Smooth muscle cell (in vitro differentiated cells): ENCODE measurements at regions not wholly inside any gene's neighbourhood (a gene's known extent, or its start where the extent isn't known, plus 50 kb on each side); places are given as distances from the start of the nearest gene placed in this dataset.

Experiments used
- DNase-seq: peaks from one replicate; lab custom pipeline; 2025; ENCODE audit not compliant: unreplicated experiment; lab: John Stamatoyannopoulos, UW
- H2AFZ ChIP-seq: fragments of 200-600 bp; sonication (generic); 2 replicates; pipeline ENCODE4 v1.6.0; 2016; ENCODE audit warnings: antibody characterized with exemption, low read depth, mild to moderate bottlenecking
- H3F3A ChIP-seq: fragments of 200-600 bp; sonication (generic); 2 replicates; pipeline ENCODE4 v1.6.0; 2017; ENCODE audit warnings: antibody characterized with exemption, low read depth
- H3K27ac ChIP-seq: fragments of 200-600 bp; sonication (generic); 2 replicates; pipeline ENCODE4 v1.5.1; 2016; ENCODE audit warnings: low read depth, mild to moderate bottlenecking
- H3K27me3 ChIP-seq: fragments of 200-600 bp; sonication (generic); 2 replicates; pipeline ENCODE4 v1.6.1; 2016; ENCODE audit warnings: low read depth, mild to moderate bottlenecking
- H3K36me3 ChIP-seq: fragments of 200-600 bp; sonication (generic); 2 replicates; pipeline ENCODE4 v1.5.1; 2016; ENCODE audit warnings: low read depth
- H3K4me1 ChIP-seq: fragments of 200-600 bp; sonication (generic); 2 replicates; pipeline ENCODE4 v1.5.1; 2016; ENCODE audit warnings: low read depth
- H3K4me2 ChIP-seq: fragments of 200-600 bp; sonication (generic); 2 replicates; pipeline ENCODE4 v1.6.0; 2016; ENCODE audit warnings: mild to moderate bottlenecking
- H3K4me3 ChIP-seq: fragments of 200-600 bp; sonication (generic); 2 replicates; pipeline ENCODE4 v1.5.1; 2016; ENCODE audit warnings: mild to moderate bottlenecking
- H3K79me2 ChIP-seq: fragments of 200-600 bp; sonication (generic); 2 replicates; pipeline ENCODE4 v1.6.0; 2016; ENCODE audit warnings: low read depth, mild to moderate bottlenecking
- H3K9ac ChIP-seq: fragments of 200-600 bp; sonication (generic); 2 replicates; pipeline ENCODE4 v1.6.0; 2016; ENCODE audit warnings: low read depth
- H3K9me3 ChIP-seq: fragments of 200-600 bp; sonication (generic); replicated peaks from 2 replicates; pipeline ENCODE4 v1.5.1; 2016; ENCODE audit warnings: low read depth
- H4K20me1 ChIP-seq: fragments of 200-600 bp; sonication (generic); 2 replicates; pipeline ENCODE4 v1.6.0; 2016; ENCODE audit warnings: low read depth
- CTCF ChIP-seq: fragments of 200-600 bp; sonication (generic); IDR thresholded peaks from 2 replicates; pipeline ENCODE4 v1.5.1; 2017; ENCODE audit warnings: borderline replicate concordance, mild to moderate bottlenecking, antibody characterized with exemption; ENCODE audit not compliant: insufficient read depth, poor library complexity, severe bottlenecking
- whole genome bisulfite sequencing: methylation state at CpG from one replicate; pipeline ENCODE4 v1.1.7; 2016; ENCODE audit warnings: low lambda C conversion rate; 5-methylcytosine and 5-hydroxymethylcytosine counted together

- TF ChIP-seq CTCF, result no peak
- H3K9ac ChIP-seq, result no peak overlapping the region
- DNase-seq, result no peak
- no peak overlapping the region for H3K4me2 ChIP-seq
- no peaks in the 10 kb centered on the region for H3K9me3 ChIP-seq
- no peak overlapping the region for H2AFZ ChIP-seq
- no peaks in the 10 kb centered on the region for H3K4me1 ChIP-seq
- H3K36me3 ChIP-seq, result no peaks in the 10 kb centered on the region
- H3K79me2 ChIP-seq, result no peaks in the 10 kb centered on the region
- no peaks in the 10 kb centered on the region for H3F3A ChIP-seq
- H3K27me3 ChIP-seq, result no peaks in the 10 kb centered on the region
- H3K4me3 ChIP-seq, result no peak overlapping the region
- no peak overlapping the region for H3K27ac ChIP-seq
- H4K20me1 ChIP-seq, result no peaks in the 10 kb centered on the region
Observed at GRCh38 chr12:98410356-98410755, 105.0 kb upstream of the TMPO start.

- H3K9ac ChIP-seq, result no peak overlapping the region
- H3K9me3 ChIP-seq, result no peaks in the 10 kb centered on the region
- no peaks in the 10 kb centered on the region for H3K79me2 ChIP-seq
- no peak overlapping the region for H2AFZ ChIP-seq
- H3K4me2 ChIP-seq, result peak overlapping the region; percentile 73
- no peaks in the 10 kb centered on the region for H4K20me1 ChIP-seq
- no peak for DNase-seq
- H3K27ac ChIP-seq, result peak overlapping the region; percentile 44
- peak; percentile 52 for TF ChIP-seq CTCF
- no peaks in the 10 kb centered on the region for H3K27me3 ChIP-seq
- H3K36me3 ChIP-seq, result no peaks in the 10 kb centered on the region
- 81% methylated on average over 4 of the region's 4 CpGs for WGBS
- peaks cover 15% of the 10 kb centered on the region for H3F3A ChIP-seq
- H3K4me1 ChIP-seq, result peaks cover 14% of the 10 kb centered on the region
- H3K4me3 ChIP-seq, result no peak overlapping the region
Observed at GRCh38 chr12:98416845-98417244, 98.5 kb upstream of the TMPO start.

GRCh38 chr12:98417266-98417665, 98.1 kb upstream of the TMPO start:
- Histone ChIP-seq H3K4me3 (no peak overlapping the region), H4K20me1 (no peaks in the 10 kb centered on the region), H3K36me3 (no peaks in the 10 kb centered on the region), H3F3A (peaks cover 15% of the 10 kb centered on the region), H3K27ac (peak overlapping the region; percentile 44), H3K27me3 (no peaks in the 10 kb centered on the region), H3K9ac (no peak overlapping the region), H3K4me2 (peak overlapping the region; percentile 73), H3K79me2 (no peaks in the 10 kb centered on the region), H3K9me3 (no peaks in the 10 kb centered on the region), H3K4me1 (peaks cover 14% of the 10 kb centered on the region), H2AFZ (no peak overlapping the region)
- TF ChIP-seq CTCF, result no peak
- no peak for DNase-seq
- 65% methylated on average over 2 of the region's 2 CpGs for WGBS

GRCh38 chr12:98418357-98419075, 96.9 kb upstream of the TMPO start:
- H3K4me1 ChIP-seq, result peaks cover 14% of the 10 kb centered on the region
- H4K20me1 ChIP-seq, result no peaks in the 10 kb centered on the region
- DNase-seq, result no peak
- no peaks in the 10 kb centered on the region for H3K36me3 ChIP-seq
- H3K27me3 ChIP-seq, result no peaks in the 10 kb centered on the region
- peak overlapping the region; percentile 73 for H3K4me2 ChIP-seq
- no peak overlapping the region for H3K9ac ChIP-seq
- no peak for TF ChIP-seq CTCF
- no peak overlapping the region for H2AFZ ChIP-seq
- H3K4me3 ChIP-seq, result no peak overlapping the region
- H3K9me3 ChIP-seq, result no peaks in the 10 kb centered on the region
- WGBS, result 13% methylated on average over 7 of the region's 7 CpGs
- peaks cover 15% of the 10 kb centered on the region for H3F3A ChIP-seq
- H3K27ac ChIP-seq, result peak overlapping the region; percentile 44
- no peaks in the 10 kb centered on the region for H3K79me2 ChIP-seq
